ENCODE measurements at regions not wholly inside any gene's neighbourhood (a gene's known extent, or its start where the extent isn't known, plus 50 kb on each side); places are given as distances from the start of the nearest gene placed in this dataset.
A peak's percentile ranks its signal among the peaks of the same experiment; 100 is the strongest.

DNA sequence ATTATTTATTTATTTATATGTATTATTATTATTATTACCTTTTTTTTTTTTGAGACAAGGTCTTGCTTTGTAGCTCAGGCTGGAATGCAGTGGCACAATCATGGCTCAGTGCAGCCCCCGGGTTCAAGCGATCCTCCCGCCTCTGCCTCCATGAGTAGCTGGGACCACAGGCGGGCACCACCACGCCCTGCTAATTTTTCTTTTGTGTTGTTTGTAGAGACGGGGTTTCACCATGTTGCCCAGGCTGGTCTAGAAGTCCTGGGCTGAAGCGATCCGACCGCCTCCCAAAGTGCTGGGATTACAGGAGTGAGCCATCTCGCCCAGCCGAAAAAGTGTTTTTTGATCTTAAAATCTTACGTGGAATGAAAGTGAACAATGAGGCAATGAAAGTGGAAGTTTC lies 79.4 kb upstream of the C1GALT1 start:
- no peaks in the 10 kb centered on the region for H3K36me3 ChIP-seq
- no peaks in the 10 kb centered on the region for H3K9me3 ChIP-seq
- peaks cover 10 to 11% of the 10 kb centered on the region in 2 donors for H3K4me1 ChIP-seq
- no peaks in the 10 kb centered on the region for H3K27me3 ChIP-seq
- H3K4me3 ChIP-seq, result no peak overlapping the region
- ATAC-seq, result no peak
- peak in 1 of 4 donors; percentile 37 for DNase-seq
- no peak for TF ChIP-seq CTCF (IDR thresholded peaks at IDR 0.05)
- no peak overlapping the region for H3K27ac ChIP-seq
- intact Hi-C loops (cut with DNase I), result loop anchor here in 1 of 2 donors (10.0 kb wide), 1 partner anchor 442 kb away; no protein-coding TSS in a partner anchor

GRCh38 chr7:7103343-7104313 lies 78.7 kb upstream of the C1GALT1 start:
- Histone ChIP-seq H3K4me3 (no peak overlapping the region), H3K9me3 (peaks cover 0 to 6% of the 10 kb centered on the region in 2 donors), H3K27ac (no peak overlapping the region), H3K36me3 (no peaks in the 10 kb centered on the region), H3K27me3 (no peaks in the 10 kb centered on the region), H3K4me1 (peaks cover 10 to 11% of the 10 kb centered on the region in 2 donors)
- DNase-seq (peak in 3 of 4 donors; percentile 37 to 73 (median 64)), ATAC-seq (peak; percentile 78)
- TF ChIP-seq CTCF (IDR thresholded peaks at IDR 0.05), result peak; percentile 60 to 64
- intact Hi-C loops (cut with DNase I), result loop anchor here in 1 of 2 donors (10.0 kb wide), 1 partner anchor 441 kb away; no protein-coding TSS in a partner anchor

DNA sequence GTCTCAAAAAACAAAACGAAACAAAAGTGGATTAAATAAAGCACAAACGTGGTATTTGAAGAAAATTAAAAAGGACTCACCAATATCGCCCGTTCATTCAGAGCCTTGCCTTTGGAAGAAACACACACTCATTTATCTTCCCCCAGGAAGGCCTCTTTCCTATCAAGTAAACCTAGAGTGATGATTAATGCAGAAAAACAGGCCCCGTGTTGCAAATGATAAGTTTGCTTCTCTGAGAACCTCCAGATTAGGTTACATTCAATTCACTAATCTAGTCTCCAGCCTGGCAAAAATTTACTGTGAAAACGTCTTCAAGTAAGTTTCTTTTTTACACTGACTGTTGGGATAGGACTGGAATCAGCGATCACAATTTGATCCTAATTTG lies 78.0 kb upstream of the C1GALT1 start:
- peaks cover 5 to 11% of the 10 kb centered on the region in 2 donors for H3K4me1 ChIP-seq
- H3K27me3 ChIP-seq, result no peaks in the 10 kb centered on the region
- peaks cover 0 to 12% of the 10 kb centered on the region in 2 donors for H3K9me3 ChIP-seq
- no peak overlapping the region for H3K27ac ChIP-seq
- DNase-seq (no peak), ATAC-seq (no peak)
- no peak for TF ChIP-seq CTCF (IDR thresholded peaks at IDR 0.05)
- intact Hi-C loops (cut with DNase I), result loop anchor here in 1 of 2 donors (10.0 kb wide), 1 partner anchor 440 kb away; no protein-coding TSS in a partner anchor
- no peak overlapping the region for H3K4me3 ChIP-seq
- H3K36me3 ChIP-seq, result no peaks in the 10 kb centered on the region

- DNase-seq (no peak), ATAC-seq (no peak)
- Histone ChIP-seq H3K4me1 (peaks cover 0 to 6% of the 10 kb centered on the region in 2 donors), H3K36me3 (no peaks in the 10 kb centered on the region), H3K27me3 (no peaks in the 10 kb centered on the region), H3K9me3 (peaks cover 0 to 15% of the 10 kb centered on the region in 2 donors), H3K27ac (no peak overlapping the region), H3K4me3 (no peak overlapping the region)
- intact Hi-C loops (cut with DNase I), result loop anchor here in 1 of 2 donors (10.0 kb wide), 1 partner anchor 440 kb away; no protein-coding TSS in a partner anchor
- no peak for TF ChIP-seq CTCF (IDR thresholded peaks at IDR 0.05)
Observed at GRCh38 chr7:7104971-7105370, 77.4 kb upstream of the C1GALT1 start.
